Activated CD8-positive, alpha-beta memory T cell treated with anti-CD3 and anti-CD28 coated beads for 36 hours (primary cell): ENCODE measurements at regions not wholly inside any gene's neighbourhood (a gene's known extent, or its start where the extent isn't known, plus 50 kb on each side); places are given as distances from the start of the nearest gene placed in this dataset.

ENCODE experiments used
- CTCF ChIA-PET: fragments of 350-600 bp; sonication (Branson Sonifier 250); formaldehyde crosslinking; loops from one replicate; lab custom pipeline; 2021; ENCODE audit warnings: antibody characterized with exemption; lab: Charles Lee
- POLR2A ChIA-PET: fragments of 350-600 bp; sonication (Branson Sonifier 250); formaldehyde crosslinking; loops from one replicate; lab custom pipeline; 2021; ENCODE audit warnings: antibody characterized with exemption; lab: Charles Lee

- ChIA-PET POLR2A (no interaction called here), CTCF (no interaction called here)
Observed at GRCh38 chr9:700365-701282, 140.9 kb upstream of the DMRT1 start.

GRCh38 chr9:703392-703791 lies 138.1 kb upstream of the DMRT1 start:
- ChIA-PET CTCF (no interaction called here), POLR2A (no interaction called here)

- ChIA-PET POLR2A (no interaction called here), CTCF (no interaction called here)
Observed at GRCh38 chr9:706073-706472, 135.4 kb upstream of the DMRT1 start.

GRCh38 chr9:706606-707459 lies 134.7 kb upstream of the DMRT1 start:
- ChIA-PET POLR2A (no interaction called here), CTCF (interaction anchor here (0.6 kb wide), 1 partner anchor 35 kb away, joined by 4 read pairs; no protein-coding TSS in a partner anchor)

- POLR2A ChIA-PET: no interaction called here
- CTCF ChIA-PET: no interaction called here
Observed at GRCh38 chr9:708182-708550, 133.3 kb upstream of the DMRT1 start.

GRCh38 chr9:708551-709432 lies 132.7 kb upstream of the DMRT1 start:
- CTCF ChIA-PET: interaction anchor here (0.7 kb wide), 1 partner anchor 501 kb away, joined by 5 read pairs; no protein-coding TSS in a partner anchor
- POLR2A ChIA-PET: no interaction called here

GRCh38 chr9:710951-711745 lies 130.3 kb upstream of the DMRT1 start:
- POLR2A ChIA-PET: no interaction called here
- CTCF ChIA-PET: interaction anchor here (0.6 kb wide), 1 partner anchor 74 kb away, joined by 6 read pairs; no protein-coding TSS in a partner anchor

GRCh38 chr9:711761-712553 lies 129.5 kb upstream of the DMRT1 start:
- CTCF ChIA-PET: no interaction called here

GRCh38 chr9:712643-713042 lies 128.9 kb upstream of the DMRT1 start:
- ChIA-PET CTCF (no interaction called here), POLR2A (no interaction called here)

More at GRCh38 chr9:711761-712553, 129.5 kb upstream of the DMRT1 start:
- POLR2A ChIA-PET: no interaction called here

- CTCF ChIA-PET: no interaction called here
- POLR2A ChIA-PET: no interaction called here
Observed at GRCh38 chr9:713091-713490, 128.4 kb upstream of the DMRT1 start.

- CTCF ChIA-PET: no interaction called here
- POLR2A ChIA-PET: no interaction called here
Observed at GRCh38 chr9:714675-715074, 126.8 kb upstream of the DMRT1 start.

GRCh38 chr9:715300-715699 lies 126.2 kb upstream of the DMRT1 start:
- ChIA-PET POLR2A (no interaction called here), CTCF (no interaction called here)

- ChIA-PET POLR2A (no interaction called here), CTCF (no interaction called here)
Observed at GRCh38 chr9:715743-716400, 125.6 kb upstream of the DMRT1 start.

- POLR2A ChIA-PET: no interaction called here
Observed at GRCh38 chr9:717722-718121, 123.8 kb upstream of the DMRT1 start.

GRCh38 chr9:720239-720881 lies 121.1 kb upstream of the DMRT1 start:
- POLR2A ChIA-PET: no interaction called here
- CTCF ChIA-PET: no interaction called here

More at GRCh38 chr9:717722-718121, 123.8 kb upstream of the DMRT1 start:
- CTCF ChIA-PET: no interaction called here

- POLR2A ChIA-PET: no interaction called here
- CTCF ChIA-PET: no interaction called here
Observed at GRCh38 chr9:722388-722980, 119.0 kb upstream of the DMRT1 start.
